ENCODE measurements at regions not wholly inside any gene's neighbourhood (a gene's known extent, or its start where the extent isn't known, plus 50 kb on each side); places are given as distances from the start of the nearest gene placed in this dataset.

GRCh38 chr17:73758245-73758644, 114.0 kb upstream of the SDK2 start:
- TF ChIP-seq EZH2 (IDR thresholded peaks at IDR 0.05; ENCODE audit: borderline replicate concordance, insufficient read depth, low read length, poor library complexity, severe bottlenecking) (no peak), MXI1 (conservative IDR thresholded peaks at IDR 0.05; ENCODE audit: poor library complexity, severe bottlenecking) (no peak), POLR2AphosphoS5 (IDR thresholded peaks at IDR 0.05) (no peak), CTCF (IDR thresholded peaks at IDR 0.05; ENCODE audit: poor library complexity, severe bottlenecking) (no peak)

Data from neural cell (in vitro differentiated cells).